Keratinocyte (primary cell): ENCODE measurements at regions not wholly inside any gene's neighbourhood (a gene's known extent, or its start where the extent isn't known, plus 50 kb on each side); places are given as distances from the start of the nearest gene placed in this dataset.
"Not testable (repeated sequence)": the region's sequence is repeated elsewhere in the genome, so short reads cannot be mapped to it uniquely, and the experiment has no call there.

ENCODE experiments used
- EZH2 ChIP-seq: IDR thresholded peaks from one replicate; pipeline ENCODE4 v1.6.1; 2012; ENCODE audit warnings: inconsistent platforms, mild to moderate bottlenecking, low read length, moderate library complexity
- TF ChIP-seq, protein P1 (sequence below), 3 experiments: IDR thresholded peaks in 1 of 3; conservative IDR thresholded peaks in 1 of 3; optimal IDR thresholded peaks in 1 of 3; 2 replicates in 2 of 3; 3 replicates in 1 of 3; pipeline versions ENCODE3 to v1.5.1; 2011; ENCODE audit warnings: low read length in 3 of 3, mild to moderate bottlenecking in 3 of 3, moderate library complexity in 2 of 3, control low read depth in 1 of 3, inconsistent platforms in 1 of 3; ENCODE audit not compliant: insufficient read depth in 2 of 3; ENCODE audit errors: extremely low read depth in 1 of 3

GRCh38 chr13:54132127-54132526, 1103.5 kb downstream of the OLFM4 start:
- TF ChIP-seq, protein P1, sequence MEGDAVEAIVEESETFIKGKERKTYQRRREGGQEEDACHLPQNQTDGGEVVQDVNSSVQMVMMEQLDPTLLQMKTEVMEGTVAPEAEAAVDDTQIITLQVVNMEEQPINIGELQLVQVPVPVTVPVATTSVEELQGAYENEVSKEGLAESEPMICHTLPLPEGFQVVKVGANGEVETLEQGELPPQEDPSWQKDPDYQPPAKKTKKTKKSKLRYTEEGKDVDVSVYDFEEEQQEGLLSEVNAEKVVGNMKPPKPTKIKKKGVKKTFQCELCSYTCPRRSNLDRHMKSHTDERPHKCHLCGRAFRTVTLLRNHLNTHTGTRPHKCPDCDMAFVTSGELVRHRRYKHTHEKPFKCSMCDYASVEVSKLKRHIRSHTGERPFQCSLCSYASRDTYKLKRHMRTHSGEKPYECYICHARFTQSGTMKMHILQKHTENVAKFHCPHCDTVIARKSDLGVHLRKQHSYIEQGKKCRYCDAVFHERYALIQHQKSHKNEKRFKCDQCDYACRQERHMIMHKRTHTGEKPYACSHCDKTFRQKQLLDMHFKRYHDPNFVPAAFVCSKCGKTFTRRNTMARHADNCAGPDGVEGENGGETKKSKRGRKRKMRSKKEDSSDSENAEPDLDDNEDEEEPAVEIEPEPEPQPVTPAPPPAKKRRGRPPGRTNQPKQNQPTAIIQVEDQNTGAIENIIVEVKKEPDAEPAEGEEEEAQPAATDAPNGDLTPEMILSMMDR (optimal IDR thresholded peaks at IDR 0.05 in 1 of 3, IDR thresholded peaks at IDR 0.05 in 1 of 3, conservative IDR thresholded peaks at IDR 0.05 in 1 of 3; ENCODE audit: extremely low read depth in 1 of 3, insufficient read depth in 2 of 3, low read length in 3 of 3): not testable (repeated sequence)
- not testable (repeated sequence) for TF ChIP-seq EZH2
